ENCODE measurements at regions not wholly inside any gene's neighbourhood (a gene's known extent, or its start where the extent isn't known, plus 50 kb on each side); places are given as distances from the start of the nearest gene placed in this dataset.

GRCh38 chr2:60054571-60055340 is 498.7 kb downstream of the BCL11A start:
- DNase-seq (ENCODE audit: low read depth, low spot score), result no peak

- no peak for DNase-seq (ENCODE audit: low read depth, low spot score)
These were observed 499.7 kb downstream of the BCL11A start for GRCh38 chr2:60053791-60054190.

GRCh38 chr2:60052601-60053000 is 500.9 kb downstream of the BCL11A start:
- DNase-seq (ENCODE audit: low read depth, low spot score), result no peak

- DNase-seq (ENCODE audit: low read depth, low spot score), result no peak
These were observed 501.5 kb downstream of the BCL11A start for GRCh38 chr2:60051991-60052390.

- DNase-seq (ENCODE audit: low read depth, low spot score), result no peak
These were observed 505.4 kb downstream of the BCL11A start for GRCh38 chr2:60047944-60048525.

GRCh38 chr2:60047347-60047746 is 506.1 kb downstream of the BCL11A start:
- DNase-seq (ENCODE audit: low read depth, low spot score), result no peak

- no peak for DNase-seq (ENCODE audit: low read depth, low spot score)
These were observed 506.9 kb downstream of the BCL11A start for GRCh38 chr2:60046529-60046928.

- DNase-seq (ENCODE audit: low read depth, low spot score), result no peak
These were observed 508.0 kb downstream of the BCL11A start for GRCh38 chr2:60045456-60045855.

- DNase-seq (ENCODE audit: low read depth, low spot score), result no peak
These were observed 509.0 kb downstream of the BCL11A start for GRCh38 chr2:60044484-60044883.

GRCh38 chr2:60042023-60042422 is 511.4 kb downstream of the BCL11A start:
- no peak for DNase-seq (ENCODE audit: low read depth, low spot score)

- DNase-seq (ENCODE audit: low read depth, low spot score), result no peak
These were observed 520.1 kb downstream of the BCL11A start for GRCh38 chr2:60033325-60033724.

GRCh38 chr2:60029566-60029883 is 523.9 kb downstream of the BCL11A start:
- no peak for DNase-seq (ENCODE audit: low read depth, low spot score)

GRCh38 chr2:60028849-60029565 is 524.4 kb downstream of the BCL11A start:
- DNase-seq (ENCODE audit: low read depth, low spot score), result no peak

- no peak for DNase-seq (ENCODE audit: low read depth, low spot score)
These were observed 528.0 kb downstream of the BCL11A start for GRCh38 chr2:60025496-60025895.

GRCh38 chr2:60023256-60023985 is 530.0 kb downstream of the BCL11A start:
- DNase-seq (ENCODE audit: low read depth, low spot score), result no peak

- DNase-seq (ENCODE audit: low read depth, low spot score), result no peak
These were observed 545.8 kb downstream of the BCL11A start for GRCh38 chr2:60007671-60008070.

- no peak for DNase-seq (ENCODE audit: low read depth, low spot score)
These were observed 550.4 kb downstream of the BCL11A start for GRCh38 chr2:60003076-60003475.

- DNase-seq (ENCODE audit: low read depth, low spot score), result no peak
These were observed 551.1 kb downstream of the BCL11A start for GRCh38 chr2:60002183-60002867.

- DNase-seq (ENCODE audit: low read depth, low spot score), result no peak
These were observed 552.8 kb downstream of the BCL11A start for GRCh38 chr2:60000686-60001085.

- DNase-seq (ENCODE audit: low read depth, low spot score), result no peak
These were observed 555.1 kb downstream of the BCL11A start for GRCh38 chr2:59998324-59998723.

GRCh38 chr2:59997371-59997770 is 556.1 kb downstream of the BCL11A start:
- no peak for DNase-seq (ENCODE audit: low read depth, low spot score)

- no peak for DNase-seq (ENCODE audit: low read depth, low spot score)
These were observed 556.6 kb downstream of the BCL11A start for GRCh38 chr2:59996855-59997254.

Measured in iPS DF 19.7 (cell line).